Pancreas (tissue), 10 donors: ENCODE measurements at regions not wholly inside any gene's neighbourhood (a gene's known extent, or its start where the extent isn't known, plus 50 kb on each side); places are given as distances from the start of the nearest gene placed in this dataset.

Experiments used
- ATAC-seq, 4 donors: fragments of 200-7000 bp; cut with Tn5 transposase; one replicate each; pipeline versions ENCODE4 v1.8.0 to v1.9.1; 2020; ENCODE audit warnings: mild to moderate bottlenecking in 4 of 4, moderate library complexity in 4 of 4
- DNase-seq, 6 donors: peaks; one replicate each; pipeline ENCODE4 v3.0.0-alpha.2; 2020
- FAIRE-seq: peaks from 2 replicates; lab custom pipeline; 2012; peaks lifted over from hg19 to GRCh38; lab: Jason Lieb, UNC
- H3K27ac ChIP-seq, 4 donors: fragments of 200-600 bp; sonication (generic); 1 replicate in 3 of 4; 2 replicates in 1 of 4; pipeline versions ENCODE4 v1.5.0 to v1.8.0; 2020
- H3K27me3 ChIP-seq, 4 donors: fragments of 200-600 bp; one replicate each; pipeline ENCODE4 v1.8.0; 2021
- H3K36me3 ChIP-seq, 3 donors: fragments of 200-600 bp; sonication (generic) in 1 of 3; one replicate each; pipeline versions ENCODE4 v1.5.0 to v1.8.0; 2020 to 2021
- H3K4me1 ChIP-seq, 3 donors: fragments of 200-600 bp; one replicate each; pipeline ENCODE4 v1.8.0; 2021
- H3K4me3 ChIP-seq, 4 donors: fragments of 200-600 bp; sonication (generic) in 2 of 4; one replicate each; pipeline versions ENCODE4 v1.5.0 to v1.8.0; 2020 to 2021
- H3K9me3 ChIP-seq, 4 donors: fragments of 200-600 bp; one replicate each; pipeline ENCODE4 v1.8.0; 2021
- CTCF ChIP-seq, 4 donors: fragments of 200-600 bp; sonication (generic) in 3 of 4; IDR thresholded peaks; one replicate each; pipeline versions ENCODE4 v1.5.0 to v1.8.0; 2021; ENCODE audit warnings: antibody characterized with exemption in 4 of 4
- WGBS, 2 donors: extraction: QIAGEN DNeasy Blood & Tissue Kit; methylation state at CpG; one replicate each; pipeline ENCODE4 v1.1.7; 2013; 5-methylcytosine and 5-hydroxymethylcytosine counted together
- intact Hi-C, 3 donors: fragments of 100-400 bp; cut with DNase I; formaldehyde crosslinking; loops; one replicate each; pipeline versions ENCODE4 v1.11.1 to v1.14.2; 2022
- donor health status: healthy with polysubstance abuse.
- donor health status: DM: no; HTN: no; CAD: no; lungs with moderate emphysema.
- donor health status: DM: no; HTN: no; CAD: no.
- donor health status: control.
- donor health status: control.
- donor health status: Bipolar disorder and iron deficiency.
- donor health status: DM: yes; HTN: yes; CAD: no.
- donor health status: DM: no; HTN: no; CAD: no.
- donor health status: DM: no; HTN: no; CAD: no.
- donor health status: DM: yes; HTN: yes; CAD: no.

DNA sequence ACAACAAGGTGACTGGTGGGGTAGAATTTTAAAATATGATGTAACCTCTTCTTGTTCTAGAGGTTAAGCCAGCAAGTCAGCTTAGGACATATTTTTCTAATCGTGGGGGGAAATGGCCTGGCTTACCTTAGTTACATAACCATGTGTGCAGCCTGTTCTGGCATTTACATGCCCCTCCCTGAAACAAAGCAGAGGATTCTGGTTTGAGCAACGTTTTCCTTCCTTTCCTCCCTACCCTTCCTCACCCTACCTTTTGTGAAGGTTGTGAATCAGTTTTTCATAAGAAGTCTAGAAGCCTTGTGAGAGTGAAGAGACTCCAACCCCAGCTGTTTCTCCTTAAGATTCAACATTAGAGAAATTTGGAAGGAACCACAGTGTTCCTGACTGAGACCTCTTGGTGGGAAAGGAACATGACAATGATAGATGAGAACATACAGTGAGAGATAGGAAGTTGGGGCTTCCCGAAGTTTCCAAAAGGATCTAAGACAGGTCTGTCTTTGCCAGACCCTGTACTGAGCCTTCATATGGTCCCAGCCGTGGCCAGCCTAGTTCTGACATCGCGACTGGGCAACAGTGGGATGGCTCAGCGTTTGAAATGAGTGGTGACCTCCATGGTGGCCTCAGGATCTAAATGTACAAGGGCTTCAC is 365.2 kb downstream of the SPATA31D1 start:
- ATAC-seq: no peak

DNA sequence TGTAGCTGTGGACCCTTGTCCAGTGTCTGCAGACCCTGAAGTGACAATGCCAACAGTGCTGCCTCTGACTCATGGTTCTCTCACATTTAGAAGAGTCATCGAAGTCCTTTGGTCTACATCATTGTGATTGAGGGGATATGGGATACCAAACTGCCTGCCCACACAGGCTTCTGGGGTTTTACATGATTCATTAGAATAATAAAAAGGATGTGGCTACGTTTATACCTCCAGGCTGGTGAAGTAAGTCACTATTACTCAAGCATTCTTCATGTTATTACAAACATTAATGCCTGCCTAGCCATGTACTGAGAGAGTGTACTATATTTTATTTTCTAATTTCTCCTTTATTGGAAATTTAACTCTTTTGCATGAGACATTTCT is 365.7 kb downstream of the SPATA31D1 start:
- 61 to 64% methylated on average over 2 of the region's 2 CpGs for WGBS, 2 donors
- FAIRE-seq (no peak), ATAC-seq (no peak), DNase-seq (no peak)
- TF ChIP-seq CTCF (IDR thresholded peaks at IDR 0.05): no peak
- no peaks in the 10 kb centered on the region for H3K27me3 ChIP-seq
- H3K36me3 ChIP-seq: no peaks in the 10 kb centered on the region
- H3K4me3 ChIP-seq: no peak overlapping the region
- no peaks in the 10 kb centered on the region for H3K4me1 ChIP-seq
- H3K9me3 ChIP-seq: no peaks in the 10 kb centered on the region
- no peak overlapping the region for H3K27ac ChIP-seq
- intact Hi-C loops: no loop called here

More for the DNA sequence above, 365.2 kb downstream of the SPATA31D1 start:
- H3K27me3 ChIP-seq: no peaks in the 10 kb centered on the region
- no peaks in the 10 kb centered on the region for H3K36me3 ChIP-seq
- H3K9me3 ChIP-seq: no peaks in the 10 kb centered on the region
- no peak for DNase-seq
- intact Hi-C loops: no loop called here
- WGBS, 2 donors: 60 to 66% methylated on average over 7 of the region's 7 CpGs
- H3K4me1 ChIP-seq: no peaks in the 10 kb centered on the region
- H3K4me3 ChIP-seq: no peak overlapping the region
- no peak overlapping the region for H3K27ac ChIP-seq
- FAIRE-seq: no peak
- TF ChIP-seq CTCF (IDR thresholded peaks at IDR 0.05): no peak

- no peak overlapping the region for H3K27ac ChIP-seq
- H3K27me3 ChIP-seq: no peaks in the 10 kb centered on the region
- H3K36me3 ChIP-seq: no peaks in the 10 kb centered on the region
- H3K4me3 ChIP-seq: no peak overlapping the region
- DNase-seq (no peak), ATAC-seq (no peak), FAIRE-seq (no peak)
- TF ChIP-seq CTCF (IDR thresholded peaks at IDR 0.05): no peak
- 46 to 59% methylated on average over 2 of the region's 2 CpGs for WGBS, 2 donors
- H3K4me1 ChIP-seq: no peaks in the 10 kb centered on the region
- intact Hi-C loops: no loop called here
- H3K9me3 ChIP-seq: no peaks in the 10 kb centered on the region
Observed at GRCh38 chr9:82356131-82356530, 367.6 kb downstream of the SPATA31D1 start.

- no peaks in the 10 kb centered on the region for H3K27me3 ChIP-seq
- H3K27ac ChIP-seq: no peak overlapping the region
- no peak for FAIRE-seq
Observed at GRCh38 chr9:82356871-82357270, 368.3 kb downstream of the SPATA31D1 start.

More at GRCh38 chr9:82356871-82357270, 368.3 kb downstream of the SPATA31D1 start:
- Histone ChIP-seq H3K4me3 (no peak overlapping the region), H3K9me3 (no peaks in the 10 kb centered on the region), H3K4me1 (no peaks in the 10 kb centered on the region), H3K36me3 (no peaks in the 10 kb centered on the region)
- intact Hi-C loops: no loop called here
- no peak for DNase-seq
- 64 to 76% methylated on average over 2 of the region's 2 CpGs for WGBS, 2 donors
- no peak for ATAC-seq
- TF ChIP-seq CTCF (IDR thresholded peaks at IDR 0.05): no peak
